ENCODE measurements at regions not wholly inside any gene's neighbourhood (a gene's known extent, or its start where the extent isn't known, plus 50 kb on each side); places are given as distances from the start of the nearest gene placed in this dataset.

- ATAC-seq = no peak
- no peak overlapping the region for H3K4me3 ChIP-seq
- 0 to 8% methylated on average over 2 of the region's 7 CpGs for WGBS, 2 donors (ENCODE audit: low coverage in 1 of 2)
Measured at GRCh38 chr17:74032222-74032621, 171.3 kb upstream of the RPL38 start.

GRCh38 chr17:74037320-74037719 lies 166.2 kb upstream of the RPL38 start:
- H3K4me3 ChIP-seq = no peak overlapping the region
- no peaks in the 10 kb centered on the region for H3K9me3 ChIP-seq
- ATAC-seq = no peak
- H3K27ac ChIP-seq = no peak overlapping the region
- 18% methylated on average over 4 of the region's 4 CpGs; no CpG with 5 or more reads in 1 of the 2 donors for WGBS, 2 donors (ENCODE audit: low coverage in 1 of 2)
- peaks cover 33% of the 10 kb centered on the region for H3K27me3 ChIP-seq
- no peaks in the 10 kb centered on the region for H3K36me3 ChIP-seq
- H3K4me1 ChIP-seq = no peaks in the 10 kb centered on the region
- no peak for TF ChIP-seq POLR2A (IDR thresholded peaks at IDR 0.05)
- TF ChIP-seq CTCF (IDR thresholded peaks at IDR 0.05) = no peak
- TF ChIP-seq POLR2AphosphoS5 (IDR thresholded peaks at IDR 0.05) = no peak
- no peak for TF ChIP-seq EP300 (IDR thresholded peaks at IDR 0.05)

More at GRCh38 chr17:74032222-74032621, 171.3 kb upstream of the RPL38 start:
- Histone ChIP-seq H3K9me3 (no peaks in the 10 kb centered on the region), H3K4me1 (no peaks in the 10 kb centered on the region), H3K36me3 (no peaks in the 10 kb centered on the region), H3K27me3 (peaks cover 64% of the 10 kb centered on the region), H3K27ac (no peak overlapping the region)
- no peak for TF ChIP-seq POLR2AphosphoS5 (IDR thresholded peaks at IDR 0.05)
- no peak for TF ChIP-seq POLR2A (IDR thresholded peaks at IDR 0.05)
- TF ChIP-seq CTCF (IDR thresholded peaks at IDR 0.05) = no peak
- TF ChIP-seq EP300 (IDR thresholded peaks at IDR 0.05) = no peak

GRCh38 chr17:74040291-74040690 lies 163.2 kb upstream of the RPL38 start:
- WGBS, 2 donors (ENCODE audit: low coverage in 1 of 2) = 87% methylated on average over 8 of the region's 9 CpGs; no CpG with 5 or more reads in 1 of the 2 donors
- ATAC-seq = no peak
- TF ChIP-seq CTCF (IDR thresholded peaks at IDR 0.05) (no peak), POLR2AphosphoS5 (IDR thresholded peaks at IDR 0.05) (no peak), POLR2A (IDR thresholded peaks at IDR 0.05) (no peak), EP300 (IDR thresholded peaks at IDR 0.05) (no peak)
- Histone ChIP-seq H3K9me3 (no peaks in the 10 kb centered on the region), H3K4me1 (no peaks in the 10 kb centered on the region), H3K4me3 (no peak overlapping the region), H3K27me3 (peaks cover 20% of the 10 kb centered on the region), H3K27ac (no peak overlapping the region), H3K36me3 (no peaks in the 10 kb centered on the region)

- 73% methylated on average over 5 of the region's 12 CpGs; no CpG with 5 or more reads in 1 of the 2 donors for WGBS, 2 donors (ENCODE audit: low coverage in 1 of 2)
- H3K9me3 ChIP-seq = no peaks in the 10 kb centered on the region
- H3K4me3 ChIP-seq = no peak overlapping the region
- ATAC-seq = no peak
- H3K27ac ChIP-seq = no peak overlapping the region
- H3K27me3 ChIP-seq = peaks cover 25% of the 10 kb centered on the region
- H3K4me1 ChIP-seq = no peaks in the 10 kb centered on the region
- H3K36me3 ChIP-seq = no peaks in the 10 kb centered on the region
- TF ChIP-seq POLR2A (IDR thresholded peaks at IDR 0.05) (no peak), CTCF (IDR thresholded peaks at IDR 0.05) (no peak), POLR2AphosphoS5 (IDR thresholded peaks at IDR 0.05) (no peak), EP300 (IDR thresholded peaks at IDR 0.05) (no peak)
Measured at GRCh38 chr17:74040729-74041128, 162.7 kb upstream of the RPL38 start.

- ATAC-seq = no peak
- peaks cover 29% of the 10 kb centered on the region for H3K27me3 ChIP-seq
- no peak overlapping the region for H3K4me3 ChIP-seq
- TF ChIP-seq CTCF (IDR thresholded peaks at IDR 0.05) (no peak), POLR2A (IDR thresholded peaks at IDR 0.05) (no peak), POLR2AphosphoS5 (IDR thresholded peaks at IDR 0.05) (no peak), EP300 (IDR thresholded peaks at IDR 0.05) (no peak)
- 78 to 94% methylated on average over 2 to 12 of the region's 14 CpGs for WGBS, 2 donors (ENCODE audit: low coverage in 1 of 2)
- H3K9me3 ChIP-seq = no peaks in the 10 kb centered on the region
- H3K27ac ChIP-seq = no peak overlapping the region
- no peaks in the 10 kb centered on the region for H3K4me1 ChIP-seq
- H3K36me3 ChIP-seq = no peaks in the 10 kb centered on the region
Measured at GRCh38 chr17:74041869-74042640, 161.4 kb upstream of the RPL38 start.
